H1 (cell line): ENCODE measurements at regions not wholly inside any gene's neighbourhood (a gene's known extent, or its start where the extent isn't known, plus 50 kb on each side); places are given as distances from the start of the nearest gene placed in this dataset.

Experiments used
- CTCF ChIA-PET: fragments of 300-600 bp; sonication (Branson Sonifier 250); formaldehyde crosslinking; loops from one replicate; lab custom pipeline; 2021; ENCODE audit not compliant: partially characterized antibody; lab: Charles Lee
- POLR2A ChIA-PET: fragments of 300-600 bp; sonication (Branson Sonifier 250); formaldehyde crosslinking; loops from one replicate; lab custom pipeline; 2021; ENCODE audit warnings: inconsistent platforms; ENCODE audit not compliant: partially characterized antibody; lab: Charles Lee
- DNase-seq, 2 experiments: peaks; one replicate each; pipeline versions ENCODE4 v3.0.0 to v3.0.0-alpha.2; 2010 to 2022; ENCODE audit warnings: low spot score in 2 of 2, low read depth in 1 of 2, mixed read lengths in 1 of 2
- FAIRE-seq: peaks from 2 replicates; lab custom pipeline; 2011; peaks lifted over from hg19 to GRCh38; lab: Jason Lieb, UNC
- H2AFZ ChIP-seq: 2 replicates; pipeline ENCODE4 v1.8.1; 2012; ENCODE audit warnings: low read length, inconsistent platforms
- H2AK5ac ChIP-seq: 2 replicates; pipeline ENCODE4 v1.6.1; 2013; ENCODE audit warnings: low read depth, low read length
- H2BK120ac ChIP-seq: replicated peaks from 2 replicates; pipeline ENCODE3; 2013; ENCODE audit warnings: low read depth, low read length, inconsistent platforms
- H2BK12ac ChIP-seq: 2 replicates; pipeline ENCODE4 v1.6.1; 2013; ENCODE audit warnings: low read depth, low read length
- H2BK15ac ChIP-seq: 2 replicates; pipeline ENCODE4 v1.6.1; 2013; ENCODE audit warnings: low read length
- H2BK20ac ChIP-seq: 2 replicates; pipeline ENCODE4 v1.6.1; 2013; ENCODE audit warnings: low read length
- H2BK5ac ChIP-seq: 2 replicates; pipeline ENCODE4 v1.6.1; 2013; ENCODE audit warnings: low read depth, low read length
- H3K14ac ChIP-seq: 2 replicates; pipeline ENCODE4 v1.6.1; 2013; ENCODE audit warnings: inconsistent platforms; ENCODE audit not compliant: insufficient read length
- H3K18ac ChIP-seq: 2 replicates; pipeline ENCODE4 v1.6.1; 2013; ENCODE audit warnings: low read length; ENCODE audit errors: extremely low read depth
- H3K23ac ChIP-seq: 2 replicates; pipeline ENCODE4 v1.6.1; 2013; ENCODE audit warnings: inconsistent platforms; ENCODE audit not compliant: insufficient read length
- H3K23me2 ChIP-seq: 2 replicates; pipeline ENCODE4 v1.6.1; 2013; ENCODE audit warnings: low read depth, low read length
- H3K27ac ChIP-seq: 2 replicates; pipeline ENCODE4 v1.6.1; 2011; ENCODE audit warnings: low read depth, low read length, inconsistent platforms
- H3K27me3 ChIP-seq, 4 experiments: replicated peaks in 1 of 4; 1 replicate in 1 of 4; 2 replicates in 3 of 4; pipeline versions ENCODE4 v1.6.1 to v1.8.1; 2011 to 2013; ENCODE audit warnings: low read length in 3 of 4, mild to moderate bottlenecking in 3 of 4, inconsistent platforms in 2 of 4, mixed read lengths in 2 of 4, moderate library complexity in 1 of 4; ENCODE audit not compliant: control insufficient read depth in 3 of 4, insufficient read depth in 3 of 4; ENCODE audit errors: extremely low read depth in 1 of 4
- H3K36me3 ChIP-seq, 4 experiments: 2 replicates each; pipeline versions ENCODE4 v1.6.1 to v1.8.1; 2011 to 2013; ENCODE audit warnings: mild to moderate bottlenecking in 4 of 4, low read length in 3 of 4, moderate library complexity in 2 of 4, control low read depth in 1 of 4, inconsistent platforms in 1 of 4; ENCODE audit not compliant: insufficient read depth in 4 of 4, control insufficient read depth in 2 of 4
- H3K4ac ChIP-seq: replicated peaks from 2 replicates; pipeline ENCODE3; 2013; ENCODE audit warnings: low read length, low read depth, mixed read lengths, inconsistent platforms; ENCODE audit not compliant: insufficient read length
- H3K4me1 ChIP-seq, 4 experiments: replicated peaks in 1 of 4; 1 replicate in 1 of 4; 2 replicates in 3 of 4; pipeline versions ENCODE4 v1.6.1 to v1.8.1; 2011 to 2013; ENCODE audit warnings: low read length in 3 of 4, inconsistent platforms in 2 of 4, mixed read lengths in 1 of 4; ENCODE audit not compliant: insufficient read depth in 4 of 4, control insufficient read depth in 3 of 4
- H3K4me2 ChIP-seq, 2 experiments: 2 replicates each; pipeline versions ENCODE4 v1.6.1 to v1.8.1; 2011 to 2013; ENCODE audit warnings: low read depth in 2 of 2, low read length in 2 of 2, control low read depth in 1 of 2, inconsistent platforms in 1 of 2, mild to moderate bottlenecking in 1 of 2; ENCODE audit not compliant: insufficient read depth in 1 of 2
- H3K4me3 ChIP-seq, 4 experiments: fragments of 200-600, 300-600 bp in 1 of 4; sonication (generic), shearing (Covaris generic), sonication (Bioruptor Twin) in 1 of 4; 2 replicates each; pipeline versions ENCODE4 v1.5.1 to v1.8.1; 2011 to 2016; ENCODE audit warnings: low read length in 4 of 4, low read depth in 3 of 4, control low read depth in 2 of 4, inconsistent platforms in 2 of 4, mild to moderate bottlenecking in 2 of 4, mixed read lengths in 1 of 4, moderate library complexity in 1 of 4; ENCODE audit not compliant: insufficient read depth in 2 of 4; ENCODE audit errors: extremely low read depth in 1 of 4
- H3K56ac ChIP-seq: replicated peaks from 2 replicates; pipeline ENCODE3; 2013; ENCODE audit warnings: low read depth, mild to moderate bottlenecking, mixed read lengths, low read length, inconsistent platforms; ENCODE audit not compliant: insufficient read length
- H3K79me1 ChIP-seq: 2 replicates; pipeline ENCODE4 v1.6.1; 2013; ENCODE audit warnings: low read depth, low read length, control low read depth
- H3K79me2 ChIP-seq, 2 experiments: 2 replicates each; pipeline versions ENCODE4 v1.6.1 to v1.8.1; 2012 to 2013; ENCODE audit warnings: low read length in 2 of 2, mild to moderate bottlenecking in 2 of 2, inconsistent platforms in 1 of 2; ENCODE audit not compliant: insufficient read depth in 2 of 2, control insufficient read depth in 1 of 2
- H3K9ac ChIP-seq, 4 experiments: replicated peaks in 1 of 4; 1 replicate in 1 of 4; 2 replicates in 3 of 4; pipeline versions ENCODE4 v1.6.1 to v1.8.1; 2011 to 2013; ENCODE audit warnings: low read depth in 3 of 4, low read length in 3 of 4, control low read depth in 2 of 4, mild to moderate bottlenecking in 2 of 4, moderate library complexity in 2 of 4, inconsistent platforms in 1 of 4; ENCODE audit errors: extremely low read depth in 1 of 4
- H3K9me3 ChIP-seq, 2 experiments: 2 replicates each; pipeline versions ENCODE4 v1.6.1 to v1.8.1; 2012 to 2013; ENCODE audit warnings: mild to moderate bottlenecking in 2 of 2, moderate library complexity in 2 of 2, control low read depth in 1 of 2, inconsistent platforms in 1 of 2, low read depth in 1 of 2, low read length in 1 of 2, mixed read lengths in 1 of 2; ENCODE audit not compliant: insufficient read depth in 2 of 2
- H4K20me1 ChIP-seq, 2 experiments: replicated peaks in 1 of 2; 2 replicates each; pipeline versions ENCODE3 to v1.8.1; 2011 to 2013; ENCODE audit warnings: inconsistent platforms in 2 of 2, low read length in 2 of 2, mild to moderate bottlenecking in 1 of 2; ENCODE audit not compliant: insufficient read depth in 2 of 2, control insufficient read depth in 1 of 2
- H4K5ac ChIP-seq: 2 replicates; pipeline ENCODE4 v1.6.1; 2013; ENCODE audit warnings: low read length, low read depth, mixed read lengths, inconsistent platforms; ENCODE audit not compliant: insufficient read length
- H4K8ac ChIP-seq: 2 replicates; pipeline ENCODE4 v1.8.0; 2013; ENCODE audit warnings: mild to moderate bottlenecking, moderate library complexity, low read length, inconsistent platforms; ENCODE audit not compliant: insufficient read depth; ENCODE audit errors: extremely low read depth
- H4K91ac ChIP-seq: replicated peaks from 2 replicates; pipeline ENCODE3; 2013; ENCODE audit warnings: low read length, mixed read lengths, inconsistent platforms; ENCODE audit not compliant: insufficient read length
- BACH1 ChIP-seq: IDR thresholded peaks from 2 replicates; pipeline ENCODE4 v1.6.1; 2012; ENCODE audit warnings: low read length, improper control_type of control experiment
- BCL11A ChIP-seq, 2 experiments: IDR thresholded peaks; one replicate each; pipeline ENCODE4 v1.6.1; 2011; ENCODE audit warnings: low read depth in 2 of 2, low read length in 2 of 2, mild to moderate bottlenecking in 2 of 2
- BRCA1 ChIP-seq: IDR thresholded peaks from 2 replicates; pipeline ENCODE4 v1.6.1; 2012; ENCODE audit warnings: low read depth, low read length, improper control_type of control experiment
- CHD1 ChIP-seq: IDR thresholded peaks from 2 replicates; pipeline ENCODE4 v1.6.1; 2012; ENCODE audit warnings: low read depth, low read length, improper control_type of control experiment
- CREB1 ChIP-seq: IDR thresholded peaks from 2 replicates; pipeline ENCODE4 v1.6.1; 2012; ENCODE audit warnings: inconsistent platforms
- CTBP2 ChIP-seq: IDR thresholded peaks from 2 replicates; pipeline ENCODE4 v1.7.0; 2011; ENCODE audit warnings: borderline replicate concordance, mild to moderate bottlenecking, moderate library complexity, mixed read lengths, low read length; ENCODE audit not compliant: insufficient read depth, insufficient read length
- GABPA ChIP-seq: IDR thresholded peaks from 2 replicates; pipeline ENCODE4 v1.6.1; 2011; ENCODE audit warnings: mild to moderate bottlenecking, low read length, moderate library complexity, borderline replicate concordance; ENCODE audit not compliant: insufficient read depth
- GTF2F1 ChIP-seq: IDR thresholded peaks from 2 replicates; pipeline ENCODE4 v1.6.1; 2012; ENCODE audit warnings: low read depth, low read length, improper control_type of control experiment, borderline replicate concordance
- KDM1A ChIP-seq: fragments of 200-600, 300-600 bp; sonication (generic); IDR thresholded peaks from 2 replicates; pipeline ENCODE4 v1.7.1; 2016; ENCODE audit warnings: mild to moderate bottlenecking, low read length, borderline replicate concordance
- SAP30 ChIP-seq: fragments of 300-600 bp; sonication (generic); IDR thresholded peaks from 2 replicates; pipeline ENCODE4 v1.7.1; 2012; ENCODE audit warnings: low read length, moderate library complexity, mild to moderate bottlenecking, inconsistent platforms; ENCODE audit not compliant: insufficient read depth, insufficient replicate concordance
- SIN3A ChIP-seq, 2 experiments: IDR thresholded peaks in 1 of 2; conservative IDR thresholded peaks in 1 of 2; 2 replicates each; pipeline ENCODE4 v1.6.1; 2011 to 2012; ENCODE audit warnings: low read length in 2 of 2, improper control_type of control experiment in 1 of 2, low read depth in 1 of 2, mild to moderate bottlenecking in 1 of 2
- SIRT6 ChIP-seq: IDR thresholded peaks from one replicate; pipeline ENCODE4 v1.7.1; 2012; ENCODE audit warnings: low read length, inconsistent platforms
- SIX5 ChIP-seq: IDR thresholded peaks from 2 replicates; pipeline ENCODE4 v1.6.1; 2011; ENCODE audit warnings: mild to moderate bottlenecking, low read depth, low read length
- TEAD4 ChIP-seq: IDR thresholded peaks from 2 replicates; pipeline ENCODE4 v1.6.1; 2012; ENCODE audit warnings: low read depth, low read length, inconsistent platforms, mixed read lengths
- WGBS, 2 experiments: shearing (Covaris generic) in 1 of 2; methylation state at CpG; one replicate each; pipeline versions ENCODE4 v1.1.6 to v1.1.7; 2013 to 2015; ENCODE audit warnings: low lambda C conversion rate in 2 of 2, mixed read lengths in 2 of 2, inconsistent platforms in 1 of 2, low coverage in 1 of 2, missing lambda C conversion rate in 1 of 2; ENCODE audit not compliant: insufficient replicate concordance in 2 of 2, insufficient coverage in 1 of 2, insufficient read length in 1 of 2; ENCODE audit errors: extremely low coverage in 1 of 2, missing lambda C conversion rate in 1 of 2; 5-methylcytosine and 5-hydroxymethylcytosine counted together

- Histone ChIP-seq H2BK120ac (no peak overlapping the region), H3K23ac (no peak overlapping the region), H4K20me1 (no peaks in the 10 kb centered on the region), H3K9me3 (no peaks in the 10 kb centered on the region), H3K27ac (no peak overlapping the region), H3K4me2 (no peak overlapping the region), H2BK20ac (no peak overlapping the region), H3K79me2 (no peaks in the 10 kb centered on the region), H2AFZ (no peak overlapping the region), H3K27me3 (no peaks in the 10 kb centered on the region), H3K4ac (no peak overlapping the region), H4K5ac (no peak overlapping the region), H2BK5ac (no peak overlapping the region), H3K56ac (no peak overlapping the region), H2AK5ac (0 out of 2 replicates have a peak overlapping the region, but pooled peaks have one; percentile 2), H3K4me1 (no peaks in the 10 kb centered on the region), H4K8ac (no peak overlapping the region), H4K91ac (no peak overlapping the region), H3K14ac (no peak overlapping the region), H3K18ac (no peak overlapping the region), H2BK12ac (no peak overlapping the region), H2BK15ac (no peak overlapping the region), H3K36me3 (no peaks in the 10 kb centered on the region), H3K23me2 (no peaks in the 10 kb centered on the region), H3K9ac (no peak overlapping the region), H3K4me3 (no peak overlapping the region), H3K79me1 (no peaks in the 10 kb centered on the region)
- WGBS, 2 experiments, result 88% methylated on average over 11 of the region's 13 CpGs; no CpG with 5 or more reads in 1 of the 2 experiments
- FAIRE-seq, result no peak
- POLR2A ChIA-PET, result no interaction called here
- DNase-seq, result peak in 1 of 2 experiments; percentile 3
- CTCF ChIA-PET, result interaction anchor here (1.5 kb wide), 1 partner anchor 10 kb away, joined by 3 read pairs; no protein-coding TSS in a partner anchor
- no peak for TF ChIP-seq CREB1
- no peak for TF ChIP-seq BCL11A (IDR thresholded peaks at IDR 0.05; ENCODE audit: low read depth in 2 of 2, low read length in 2 of 2)
- no peak for TF ChIP-seq KDM1A
- no peak for TF ChIP-seq SAP30
- TF ChIP-seq BACH1, result no peak
- TF ChIP-seq BRCA1, result no peak
- no peak for TF ChIP-seq SIRT6
- TF ChIP-seq CTBP2, result no peak
- TF ChIP-seq GABPA, result no peak
- no peak for TF ChIP-seq CHD1
- no peak for TF ChIP-seq SIN3A (conservative IDR thresholded peaks at IDR 0.05 in 1 of 2, IDR thresholded peaks at IDR 0.05 in 1 of 2; ENCODE audit: low read depth in 1 of 2, low read length in 2 of 2)
- TF ChIP-seq SIX5, result no peak
- TF ChIP-seq GTF2F1, result no peak
- no peak for TF ChIP-seq TEAD4
Observed at GRCh38 chr16:5820472-5820871, 722.9 kb upstream of the EEF2KMT start.
